GM18867 (cell line): ENCODE measurements at regions not wholly inside any gene's neighbourhood (a gene's known extent, or its start where the extent isn't known, plus 50 kb on each side); places are given as distances from the start of the nearest gene placed in this dataset.

Experiments
- ATAC-seq: cut with Tn5 transposase; IDR thresholded peaks from one replicate; pipeline ENCODE4 v1.9.1; 2021; ENCODE audit warnings: mild to moderate bottlenecking, moderate library complexity; ENCODE audit not compliant: unreplicated experiment

- no peak for ATAC-seq
Observed at GRCh38 chr6:145241721-145242120, 493.6 kb downstream of the EPM2A start.

DNA sequence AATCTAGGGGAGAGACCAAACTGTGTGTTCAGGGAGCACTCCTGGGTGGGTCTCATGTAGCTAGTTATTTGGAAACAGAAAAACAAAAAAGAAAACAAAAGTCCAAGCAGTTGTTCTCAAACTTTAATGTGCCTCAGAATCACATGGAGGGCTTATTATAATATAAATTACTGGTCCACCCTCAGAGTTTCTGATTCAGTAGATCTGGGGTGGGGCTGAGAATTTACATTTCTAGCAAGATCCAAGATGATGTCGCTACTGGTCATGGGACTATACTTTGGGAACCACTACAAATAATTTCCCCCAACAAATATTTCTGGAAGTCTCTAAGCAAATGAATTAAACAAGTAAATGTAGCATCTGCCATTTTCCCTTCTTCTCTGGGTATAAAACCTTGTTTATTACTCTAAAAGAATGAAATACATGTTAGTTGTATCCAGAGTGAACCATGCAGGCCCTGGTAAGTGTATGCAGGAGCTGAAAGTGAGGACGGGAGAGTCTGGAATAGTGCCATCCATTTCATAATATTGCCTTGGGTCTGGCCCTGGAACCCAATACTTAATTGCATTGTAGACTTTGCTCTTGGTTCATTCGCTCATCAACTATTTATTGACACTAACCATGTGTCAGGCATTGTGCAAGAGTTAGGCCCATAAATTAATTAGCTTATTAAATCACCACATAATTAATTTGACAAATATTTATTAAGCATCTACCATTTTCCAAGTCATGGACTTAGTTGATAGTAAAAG is 490.8 kb downstream of the EPM2A start:
- ATAC-seq, result no peak

GRCh38 chr6:145245119-145245518 is 490.2 kb downstream of the EPM2A start:
- ATAC-seq, result no peak

DNA sequence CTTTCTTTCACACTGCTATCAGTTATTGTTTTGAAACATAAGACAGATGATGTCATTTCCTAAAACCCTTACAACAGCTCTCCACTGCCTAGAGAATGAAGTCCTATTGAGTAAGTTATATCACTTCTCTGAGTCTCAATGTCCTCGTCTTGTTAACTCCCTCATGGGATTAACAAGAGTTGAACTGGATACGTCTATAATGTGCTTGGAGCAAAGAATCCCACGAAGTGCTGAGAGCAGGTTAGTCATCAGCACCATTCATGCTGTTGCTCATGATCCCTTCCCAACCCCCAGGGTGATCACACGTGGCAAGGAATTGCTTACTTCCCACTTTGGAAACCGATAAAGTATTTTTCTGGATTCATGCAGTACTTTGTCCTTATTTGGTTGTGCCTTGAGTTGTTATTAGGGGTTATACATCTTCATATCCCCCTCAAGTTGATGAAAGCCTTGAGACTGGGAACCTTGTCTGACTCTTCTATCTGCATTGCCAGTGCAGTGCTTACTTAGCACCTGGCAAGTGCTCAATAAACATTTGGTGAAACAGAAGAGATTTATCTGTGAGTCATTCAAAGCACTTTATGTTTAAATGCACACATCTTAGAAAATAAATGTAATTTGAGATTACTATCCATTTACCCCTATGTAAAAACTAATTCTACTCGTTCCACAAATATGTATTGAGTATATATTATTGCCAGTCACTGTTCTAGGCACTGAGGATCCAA is 487.5 kb downstream of the EPM2A start:
- ATAC-seq, result no peak

DNA sequence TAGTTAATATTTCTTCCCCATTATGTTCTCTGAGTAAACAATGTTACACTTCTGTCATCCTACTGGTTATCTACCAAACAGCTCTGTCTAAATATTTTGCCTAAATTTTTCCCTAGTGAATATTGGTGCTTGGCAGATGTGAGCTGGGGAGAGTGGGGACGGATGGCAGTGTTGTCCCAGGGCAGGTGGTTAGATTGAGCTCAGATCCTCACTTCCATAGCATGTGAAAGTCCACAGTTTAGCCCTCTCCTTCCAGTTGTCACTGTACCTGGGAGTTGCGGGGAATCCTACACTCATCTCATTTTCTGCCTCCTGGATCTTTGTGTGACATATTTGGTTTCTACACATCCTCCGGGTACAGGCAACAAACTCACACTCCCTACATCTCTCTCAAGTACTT is 484.9 kb downstream of the EPM2A start:
- no peak for ATAC-seq

GRCh38 chr6:145252737-145253136 is 482.6 kb downstream of the EPM2A start:
- ATAC-seq, result no peak

DNA sequence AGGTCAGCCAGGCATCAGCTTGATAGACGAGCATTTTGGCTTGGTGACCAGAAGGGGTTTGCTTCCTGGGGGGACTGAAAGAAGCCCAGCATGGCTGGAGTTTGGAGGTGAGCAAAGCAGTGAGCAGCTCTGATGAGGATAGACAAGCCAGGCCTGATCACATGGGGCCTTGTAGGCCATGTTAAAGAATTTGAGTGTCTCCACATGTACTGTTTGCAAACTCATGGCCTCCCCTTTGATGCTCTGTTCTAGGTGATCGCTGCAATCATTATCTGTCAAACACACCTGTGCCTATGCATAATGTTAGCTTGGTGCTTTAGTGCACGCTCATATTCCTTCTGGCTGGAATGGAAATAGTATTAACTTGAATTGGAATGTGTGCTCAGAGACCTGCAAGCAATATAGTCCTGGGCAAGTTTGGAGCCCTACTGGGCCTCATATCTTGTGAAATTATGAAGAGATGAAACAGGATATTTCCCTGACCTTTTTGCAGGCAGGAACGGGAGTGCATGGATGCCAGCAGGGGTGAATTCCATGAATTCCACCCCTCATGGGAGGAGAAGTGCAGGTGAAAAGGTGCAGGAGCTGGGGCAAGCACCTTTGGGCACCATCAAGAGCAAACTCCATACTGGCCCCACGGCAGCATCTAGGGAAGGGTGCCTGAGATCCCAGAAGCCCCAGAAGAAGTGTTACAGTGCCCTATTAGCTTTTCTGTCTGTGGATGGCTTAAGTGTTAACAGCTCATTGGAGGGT is 480.5 kb downstream of the EPM2A start:
- ATAC-seq, result no peak

- no peak for ATAC-seq
Observed at GRCh38 chr6:145257704-145258103, 477.6 kb downstream of the EPM2A start.

DNA sequence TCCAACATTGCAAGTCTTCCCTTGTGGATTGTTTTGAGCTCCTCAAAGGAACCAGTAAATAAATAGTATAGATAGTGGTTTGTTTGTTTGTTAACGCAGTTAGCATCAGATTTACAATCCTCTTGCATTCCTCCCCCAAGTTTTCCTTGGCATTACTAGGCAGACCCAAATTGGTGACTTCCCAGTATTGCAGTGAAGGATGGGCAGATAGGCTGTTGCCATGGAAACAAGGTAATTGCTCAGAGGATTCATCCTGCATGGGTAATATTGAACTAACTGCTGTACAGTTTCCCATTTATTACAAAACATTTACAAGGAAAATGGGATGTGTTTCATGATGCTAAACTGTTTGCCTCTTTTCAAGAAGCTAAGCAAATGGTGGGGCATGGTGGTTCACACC is 477.2 kb downstream of the EPM2A start:
- no peak for ATAC-seq

- no peak for ATAC-seq
Observed at GRCh38 chr6:145260484-145261175, 474.7 kb downstream of the EPM2A start.

- ATAC-seq, result no peak
Observed at GRCh38 chr6:145261758-145262157, 473.6 kb downstream of the EPM2A start.

DNA sequence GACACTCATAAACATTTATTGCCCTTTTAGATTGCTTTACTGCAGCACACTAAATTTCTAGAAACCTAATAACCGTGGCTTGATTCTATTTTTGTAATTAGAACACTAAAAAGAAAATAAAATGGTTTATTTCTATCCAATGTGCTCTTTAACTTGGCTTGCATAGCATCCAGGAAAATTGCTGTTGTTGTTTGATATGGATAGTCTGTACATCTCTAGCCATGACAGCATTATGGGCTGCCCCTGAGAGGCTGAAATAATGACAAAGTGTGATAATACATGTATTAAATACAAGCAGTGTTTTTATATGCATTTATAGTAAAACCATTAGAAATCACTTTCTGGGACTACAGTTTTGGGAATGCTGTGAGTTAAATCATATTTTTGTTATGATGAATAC is 472.5 kb downstream of the EPM2A start:
- no peak for ATAC-seq

- ATAC-seq, result no peak
Observed at GRCh38 chr6:145263778-145264211, 471.5 kb downstream of the EPM2A start.

DNA sequence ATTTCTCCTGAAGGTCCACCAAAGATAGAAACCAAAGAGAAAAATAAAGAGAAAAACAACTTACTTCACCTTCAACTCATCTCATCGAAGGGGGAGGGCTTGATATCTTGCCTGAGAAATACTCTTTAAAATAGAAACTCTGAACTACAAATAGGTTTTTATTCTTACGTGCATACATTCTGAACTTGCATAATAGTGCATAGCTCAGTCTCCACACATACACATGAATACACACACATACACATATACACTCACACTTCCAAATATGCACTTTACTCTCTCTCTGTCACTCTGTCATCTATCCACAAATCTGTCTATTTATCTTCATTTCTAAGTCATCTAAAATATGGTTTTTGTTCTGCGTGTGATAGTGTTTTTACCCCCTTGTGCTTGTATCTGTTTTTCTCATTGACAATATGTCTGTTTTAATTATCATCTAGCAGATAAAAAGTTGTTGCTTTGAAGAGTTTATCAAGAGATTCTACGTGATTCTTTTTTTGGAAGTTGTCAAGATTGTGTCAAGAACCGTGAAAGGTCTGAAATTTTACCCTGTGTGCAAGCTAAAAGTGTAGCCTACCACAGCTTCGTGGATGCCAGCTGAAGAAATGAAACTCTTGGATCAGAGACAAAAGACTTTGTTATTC is 468.8 kb downstream of the EPM2A start:
- no peak for ATAC-seq

DNA sequence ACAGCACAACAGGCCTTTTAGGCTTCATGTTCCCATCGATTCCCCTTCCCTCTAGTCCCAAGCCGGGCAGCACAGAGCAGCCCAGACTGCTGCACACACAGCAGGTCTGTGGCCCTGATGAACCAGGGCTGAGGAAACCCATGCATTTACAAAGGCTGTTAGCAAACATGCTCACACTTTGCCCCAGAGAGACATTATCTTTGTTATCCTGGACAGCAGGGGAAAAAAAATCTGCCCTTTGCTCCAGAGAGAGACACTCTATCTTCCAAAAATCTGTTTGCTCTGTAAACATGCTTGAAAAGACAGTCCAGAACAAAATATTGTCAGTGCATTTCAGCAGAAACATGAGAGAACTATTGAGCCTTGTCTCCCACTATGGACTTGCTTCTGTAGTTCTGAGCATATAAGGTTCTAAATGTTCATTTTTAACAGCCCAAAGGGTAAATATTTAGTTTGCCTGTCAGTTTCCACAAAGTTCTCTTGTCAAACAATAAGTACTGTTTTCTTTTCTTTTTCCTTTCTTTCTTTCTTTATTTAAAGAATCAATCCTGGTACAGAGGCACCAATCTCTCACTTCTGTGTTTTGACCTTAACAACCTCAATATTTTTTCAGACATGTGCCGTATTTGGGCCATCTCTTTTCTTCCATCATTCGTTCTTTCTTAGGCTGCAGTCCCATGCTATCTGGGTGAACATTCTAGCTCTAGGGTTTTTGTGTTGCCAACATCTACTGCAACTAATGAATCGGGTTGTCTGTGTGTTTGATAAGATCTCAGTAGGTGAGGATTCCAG is 468.0 kb downstream of the EPM2A start:
- no peak for ATAC-seq

- no peak for ATAC-seq
Observed at GRCh38 chr6:145270464-145270863, 464.9 kb downstream of the EPM2A start.

GRCh38 chr6:145271040-145271439 is 464.3 kb downstream of the EPM2A start:
- no peak for ATAC-seq

- no peak for ATAC-seq
Observed at GRCh38 chr6:145271577-145271976, 463.7 kb downstream of the EPM2A start.

- ATAC-seq, result no peak
Observed at GRCh38 chr6:145272246-145272645, 463.1 kb downstream of the EPM2A start.

DNA sequence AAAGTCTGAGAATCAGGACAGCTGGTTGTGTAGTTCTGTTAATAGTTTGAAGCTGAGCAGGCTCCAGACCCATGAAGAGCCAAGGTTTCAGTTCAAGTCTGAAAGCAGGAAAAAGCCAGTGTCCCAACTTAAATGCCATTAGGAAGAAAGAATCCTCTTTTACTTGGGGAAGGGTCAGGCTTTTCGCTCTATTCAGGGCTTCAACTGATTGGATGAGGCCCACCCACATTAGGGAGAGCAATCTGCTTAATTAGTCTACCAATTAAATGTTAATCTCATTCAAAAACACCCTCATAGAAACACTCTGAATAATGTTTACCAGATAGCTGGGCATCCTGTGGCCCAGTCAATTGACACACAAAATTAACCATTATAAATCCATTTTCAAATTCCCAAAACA is 462.2 kb downstream of the EPM2A start:
- ATAC-seq, result no peak
